ENCODE measurements at regions not wholly inside any gene's neighbourhood (a gene's known extent, or its start where the extent isn't known, plus 50 kb on each side); places are given as distances from the start of the nearest gene placed in this dataset.
"Not testable (repeated sequence)": the region's sequence is repeated elsewhere in the genome, so short reads cannot be mapped to it uniquely, and the experiment has no call there.

GRCh38 chr2:107753806-107754205, 72.9 kb upstream of the RGPD4 start:
- TF ChIP-seq ATF1 (CRISPR knock-in tag; IDR thresholded peaks at IDR 0.05); AR (CRISPR knock-in tag; IDR thresholded peaks at IDR 0.05); NR1H2 (CRISPR knock-in tag; IDR thresholded peaks at IDR 0.05); CTCF (IDR thresholded peaks at IDR 0.05); ATF3 (CRISPR knock-in tag; conservative IDR thresholded peaks at IDR 0.05); MAX (CRISPR knock-in tag; IDR thresholded peaks at IDR 0.05): not testable (repeated sequence)
